Heart right ventricle (tissue), 16 donors: ENCODE measurements at regions not wholly inside any gene's neighbourhood (a gene's known extent, or its start where the extent isn't known, plus 50 kb on each side); places are given as distances from the start of the nearest gene placed in this dataset.

Experiments
- ATAC-seq, 8 donors: fragments of 200-7000 bp; cut with Tn5 transposase; one replicate each; pipeline ENCODE4 v1.9.1; 2020; ENCODE audit warnings: mild to moderate bottlenecking in 8 of 8, moderate library complexity in 8 of 8, moderate number of reproducible peaks in 1 of 8
- DNase-seq, 2 donors: peaks; one replicate each; pipeline ENCODE4 v3.0.0-alpha.2; 2020
- H3K27ac ChIP-seq, 10 donors: fragments of 200-600 bp; sonication (generic) in 2 of 10; one replicate each; pipeline versions ENCODE4 v1.5.0 to v1.8.0; 2020 to 2022; ENCODE audit warnings: mild to moderate bottlenecking in 3 of 10
- H3K27me3 ChIP-seq, 7 donors: fragments of 200-600 bp; one replicate each; pipeline ENCODE4 v1.8.0; 2021 to 2022; ENCODE audit warnings: mild to moderate bottlenecking in 2 of 7
- H3K36me3 ChIP-seq, 9 donors: fragments of 200-600 bp; sonication (generic) in 1 of 9; one replicate each; pipeline versions ENCODE4 v1.5.0 to v1.8.0; 2020 to 2022; ENCODE audit warnings: mild to moderate bottlenecking in 2 of 9
- H3K4me1 ChIP-seq, 9 donors: fragments of 200-600 bp; sonication (generic) in 1 of 9; one replicate each; pipeline versions ENCODE4 v1.5.0 to v1.8.0; 2020 to 2022; ENCODE audit warnings: mild to moderate bottlenecking in 4 of 9
- H3K4me3 ChIP-seq, 10 donors: fragments of 200-600 bp; sonication (generic) in 2 of 10; one replicate each; pipeline versions ENCODE4 v1.5.0 to v1.8.0; 2020 to 2022; ENCODE audit warnings: mild to moderate bottlenecking in 7 of 10, moderate library complexity in 2 of 10
- H3K9me3 ChIP-seq, 11 donors: fragments of 200-600 bp in 10 of 11; sonication (generic) in 2 of 11; one replicate each; pipeline versions ENCODE4 v1.5.0 to v1.8.0; 2013 to 2022; ENCODE audit warnings: mild to moderate bottlenecking in 2 of 11, control low read depth in 1 of 11, moderate library complexity in 1 of 11
- WGBS, 2 donors: extraction: QIAGEN DNeasy Blood & Tissue Kit; methylation state at CpG; one replicate each; pipeline ENCODE4 v1.1.7; 2013; ENCODE audit warnings: inconsistent platforms in 1 of 2; 5-methylcytosine and 5-hydroxymethylcytosine counted together
- intact Hi-C, 10 donors: fragments of 100-400 bp; cut with DNase I; formaldehyde crosslinking; loops; one replicate each; pipeline versions ENCODE4 v1.11.1 to v1.14.2; 2022
- TF ChIP-seq, protein P1 (sequence below), 9 donors: fragments of 200-600 bp; sonication (generic) in 2 of 9; IDR thresholded peaks; one replicate each; pipeline versions ENCODE4 v1.5.0 to v1.8.0; 2021 to 2022; ENCODE audit warnings: antibody characterized with exemption in 9 of 9, mild to moderate bottlenecking in 5 of 9, moderate library complexity in 1 of 9
- donor health status: Arrhythmogenic right ventricular cardiomyopathy.
- donor health status: ischemic (EF 13 %, LVEDD 7.1; RV severe dilation, severe dysfunction).
- donor health status: healthy with polysubstance abuse.
- donor health status: DM: no; HTN: yes; CAD: no.
- donor health status: DM: no; HTN: no; CAD: no.
- donor health status: ischemic (EF 25% LVEDD 6.9; RV normal size, moderate dysfunction).
- donor health status: ischemic (EF 25% LVEDD 5.7; RV mildly dilated, moderate dysfunction).
- donor health status: healthy.
- donor health status: DM: yes; HTN: yes; CAD: no.
- donor health status: Ischemic cardiomyopathy.
- donor health status: ischemic (EF 35%, LVEDD 5.7; RV mildly dilated, moderate dysfunction).
- donor health status: nonischemic (EF 11% LVEDD 7.7; RV severe dilation, severe dysfunction).
- donor health status: DM: yes; HTN: yes; CAD: no.
- donor health status: PGD.
- donor health status: ischemic (EF 29% LVEDD 5.4; RV normal size, mild dysfunction).
- donor health status: nonischemic (EF 23%, LVEDD 6.1; RV moderate dilation, normal function).

DNA sequence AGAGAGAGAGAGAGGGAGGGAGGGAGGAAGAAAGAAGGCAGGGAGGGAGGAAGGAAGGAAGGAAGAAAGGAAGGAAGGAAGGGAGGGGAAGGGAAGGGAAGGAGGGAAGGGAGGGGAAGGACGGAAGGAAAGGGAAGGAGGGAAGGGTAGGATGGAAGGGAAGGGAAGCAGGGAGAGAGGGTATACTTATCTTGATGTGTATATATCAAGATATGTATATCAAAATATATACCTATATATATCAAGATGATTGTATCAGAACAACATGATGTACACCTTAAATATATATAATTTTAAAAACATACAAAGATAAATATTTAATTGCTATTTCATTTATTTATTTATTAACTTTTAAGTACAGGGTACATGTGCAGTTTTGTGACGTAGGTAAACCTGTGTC, 96.8 kb upstream of the ADAMTS16 start:
- Histone ChIP-seq H3K27me3 (no peaks in the 10 kb centered on the region), H3K4me3 (no peak overlapping the region), H3K9me3 (no peaks in the 10 kb centered on the region), H3K36me3 (no peaks in the 10 kb centered on the region), H3K4me1 (no peaks in the 10 kb centered on the region), H3K27ac (no peak overlapping the region)
- WGBS, 2 donors = 32 to 53% methylated on average over 2 of the region's 2 CpGs
- DNase-seq (no peak), ATAC-seq (no peak)
- TF ChIP-seq, protein P1, sequence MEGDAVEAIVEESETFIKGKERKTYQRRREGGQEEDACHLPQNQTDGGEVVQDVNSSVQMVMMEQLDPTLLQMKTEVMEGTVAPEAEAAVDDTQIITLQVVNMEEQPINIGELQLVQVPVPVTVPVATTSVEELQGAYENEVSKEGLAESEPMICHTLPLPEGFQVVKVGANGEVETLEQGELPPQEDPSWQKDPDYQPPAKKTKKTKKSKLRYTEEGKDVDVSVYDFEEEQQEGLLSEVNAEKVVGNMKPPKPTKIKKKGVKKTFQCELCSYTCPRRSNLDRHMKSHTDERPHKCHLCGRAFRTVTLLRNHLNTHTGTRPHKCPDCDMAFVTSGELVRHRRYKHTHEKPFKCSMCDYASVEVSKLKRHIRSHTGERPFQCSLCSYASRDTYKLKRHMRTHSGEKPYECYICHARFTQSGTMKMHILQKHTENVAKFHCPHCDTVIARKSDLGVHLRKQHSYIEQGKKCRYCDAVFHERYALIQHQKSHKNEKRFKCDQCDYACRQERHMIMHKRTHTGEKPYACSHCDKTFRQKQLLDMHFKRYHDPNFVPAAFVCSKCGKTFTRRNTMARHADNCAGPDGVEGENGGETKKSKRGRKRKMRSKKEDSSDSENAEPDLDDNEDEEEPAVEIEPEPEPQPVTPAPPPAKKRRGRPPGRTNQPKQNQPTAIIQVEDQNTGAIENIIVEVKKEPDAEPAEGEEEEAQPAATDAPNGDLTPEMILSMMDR (IDR thresholded peaks at IDR 0.05) = no peak
- intact Hi-C loops = no loop called here

DNA sequence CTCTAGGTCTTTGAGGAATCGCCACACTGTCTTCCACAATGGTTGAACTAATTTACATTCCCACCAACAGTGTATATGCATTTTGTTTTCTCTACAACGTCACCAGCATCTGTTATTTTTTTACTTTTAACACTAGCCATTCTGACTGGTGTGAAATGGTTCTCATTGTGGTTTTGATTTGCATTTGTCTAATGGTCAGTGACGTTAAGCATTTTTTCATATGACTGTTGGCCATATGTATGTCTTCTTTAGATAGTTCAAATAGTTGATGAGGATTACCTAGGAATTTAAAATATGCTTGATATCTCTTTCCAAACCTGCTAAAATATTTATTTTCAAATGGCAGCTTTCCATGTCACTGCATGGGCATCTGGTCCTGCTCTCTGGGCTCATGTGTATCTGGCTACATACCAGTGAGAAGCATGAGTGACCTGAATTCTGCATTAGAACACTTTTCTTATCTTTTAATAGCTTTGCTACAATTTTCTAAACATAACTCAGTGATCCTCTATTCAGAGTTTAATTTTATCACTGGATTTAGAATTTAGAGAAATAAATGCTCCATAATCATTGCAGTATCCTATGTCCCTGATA, 95.8 kb upstream of the ADAMTS16 start:
- Histone ChIP-seq H3K27ac (no peak overlapping the region), H3K27me3 (no peaks in the 10 kb centered on the region), H3K4me1 (no peaks in the 10 kb centered on the region), H3K9me3 (no peaks in the 10 kb centered on the region), H3K4me3 (no peak overlapping the region), H3K36me3 (no peaks in the 10 kb centered on the region)
- intact Hi-C loops = no loop called here
- TF ChIP-seq, protein P1 (IDR thresholded peaks at IDR 0.05) = no peak
- no peak for ATAC-seq
- no peak for DNase-seq
- 72 to 82% methylated on average over 3 of the region's 3 CpGs for WGBS, 2 donors

DNA sequence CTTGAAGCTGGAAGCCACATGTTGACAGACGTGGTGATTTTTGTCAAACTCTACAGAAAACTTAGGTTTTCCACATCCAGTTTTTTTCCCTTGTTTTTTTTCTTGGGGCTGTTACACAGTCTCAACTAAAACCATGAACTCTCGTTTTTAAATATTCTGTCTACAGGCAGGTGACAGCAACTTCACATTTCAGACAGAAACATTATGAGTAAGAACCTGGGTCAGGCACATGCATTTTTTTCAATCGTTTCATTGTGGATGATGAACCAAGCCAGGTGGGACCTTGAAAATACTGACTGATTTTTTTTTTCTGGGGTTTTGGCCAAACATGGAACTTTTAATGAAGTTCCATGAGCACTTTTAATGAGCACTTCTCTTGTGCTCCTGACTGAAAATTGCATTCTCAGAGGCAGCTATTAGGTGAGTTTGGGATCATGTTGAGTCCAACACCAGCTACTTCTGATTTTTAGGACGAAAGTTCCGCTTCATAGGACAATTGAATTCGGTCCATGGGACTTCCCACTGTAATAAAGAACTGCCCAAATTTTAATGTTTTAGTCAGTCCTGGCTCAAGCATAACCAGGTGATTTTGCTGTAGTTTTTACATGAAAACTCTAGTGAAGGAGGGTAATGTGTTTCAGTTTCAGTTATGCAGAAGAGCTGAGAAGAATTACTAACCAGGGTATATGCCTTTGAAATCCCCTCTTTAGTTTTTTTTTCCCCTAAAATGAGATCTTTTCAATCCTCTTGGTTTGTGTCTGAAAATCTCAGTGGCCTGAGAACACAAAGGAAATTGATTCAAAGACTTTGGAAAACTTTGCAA, 93.2 kb upstream of the ADAMTS16 start:
- H3K4me1 ChIP-seq = no peaks in the 10 kb centered on the region
- TF ChIP-seq, protein P1 (IDR thresholded peaks at IDR 0.05) = no peak
- no peak for ATAC-seq
- no peaks in the 10 kb centered on the region for H3K36me3 ChIP-seq
- H3K27me3 ChIP-seq = peaks cover 0 to 2% (median 0%) of the 10 kb centered on the region in 7 donors
- H3K9me3 ChIP-seq = no peaks in the 10 kb centered on the region
- DNase-seq = no peak
- WGBS, 2 donors = 72 to 84% methylated on average over 6 of the region's 6 CpGs
- no peak overlapping the region for H3K27ac ChIP-seq
- no peak overlapping the region for H3K4me3 ChIP-seq
- intact Hi-C loops = no loop called here

GRCh38 chr5:5050801-5051200, 89.3 kb upstream of the ADAMTS16 start:
- H3K27me3 ChIP-seq = peaks cover 0 to 2% (median 0%) of the 10 kb centered on the region in 7 donors
- H3K36me3 ChIP-seq = no peaks in the 10 kb centered on the region
- DNase-seq (no peak), ATAC-seq (no peak)
- no peaks in the 10 kb centered on the region for H3K4me1 ChIP-seq
- H3K27ac ChIP-seq = no peak overlapping the region
- H3K9me3 ChIP-seq = no peaks in the 10 kb centered on the region
- no peak overlapping the region for H3K4me3 ChIP-seq
- TF ChIP-seq, protein P1 (IDR thresholded peaks at IDR 0.05) = no peak
- 33 to 46% methylated on average over 3 of the region's 3 CpGs for WGBS, 2 donors
- intact Hi-C loops = no loop called here
